ENCODE measurements at regions not wholly inside any gene's neighbourhood (a gene's known extent, or its start where the extent isn't known, plus 50 kb on each side); places are given as distances from the start of the nearest gene placed in this dataset.

- no peaks in the 10 kb centered on the region for H3K27me3 ChIP-seq (ENCODE audit: control insufficient read depth, insufficient read depth, low read length)
- H3K4me3 ChIP-seq (ENCODE audit: low read length) = no peak overlapping the region
- no peaks in the 10 kb centered on the region for H3K9me3 ChIP-seq (replicated peaks; ENCODE audit: low read length)
- H3K4me1 ChIP-seq (ENCODE audit: control insufficient read depth, insufficient read depth, low read length) = no peaks in the 10 kb centered on the region
- H3K4me2 ChIP-seq (ENCODE audit: low read length) = no peak overlapping the region
- H3K9ac ChIP-seq (ENCODE audit: low read depth, low read length) = no peak overlapping the region
- no peaks in the 10 kb centered on the region for H3K36me3 ChIP-seq (ENCODE audit: insufficient read depth, low read length)
Observed at GRCh38 chr2:228509021-228509420, 327.5 kb upstream of the SPHKAP start.

GRCh38 chr2:228507870-228508269 is 326.4 kb upstream of the SPHKAP start:
- Histone ChIP-seq H3K27me3 (ENCODE audit: control insufficient read depth, insufficient read depth, low read length) (no peaks in the 10 kb centered on the region), H3K36me3 (ENCODE audit: insufficient read depth, low read length) (no peaks in the 10 kb centered on the region), H3K9ac (ENCODE audit: low read depth, low read length) (no peak overlapping the region), H3K4me2 (ENCODE audit: low read length) (no peak overlapping the region), H3K4me3 (ENCODE audit: low read length) (no peak overlapping the region), H3K4me1 (ENCODE audit: control insufficient read depth, insufficient read depth, low read length) (no peaks in the 10 kb centered on the region), H3K9me3 (replicated peaks; ENCODE audit: low read length) (no peaks in the 10 kb centered on the region)

- H3K4me3 ChIP-seq (ENCODE audit: low read length) = no peak overlapping the region
- no peak overlapping the region for H3K4me2 ChIP-seq (ENCODE audit: low read length)
- H3K9ac ChIP-seq (ENCODE audit: low read depth, low read length) = no peak overlapping the region
- no peaks in the 10 kb centered on the region for H3K27me3 ChIP-seq (ENCODE audit: control insufficient read depth, insufficient read depth, low read length)
- no peaks in the 10 kb centered on the region for H3K36me3 ChIP-seq (ENCODE audit: insufficient read depth, low read length)
- H3K4me1 ChIP-seq (ENCODE audit: control insufficient read depth, insufficient read depth, low read length) = no peaks in the 10 kb centered on the region
- no peaks in the 10 kb centered on the region for H3K9me3 ChIP-seq (replicated peaks; ENCODE audit: low read length)
Observed at GRCh38 chr2:228507231-228507824, 325.8 kb upstream of the SPHKAP start.

GRCh38 chr2:228503731-228504130 is 322.2 kb upstream of the SPHKAP start:
- H3K9me3 ChIP-seq (replicated peaks; ENCODE audit: low read length) = no peaks in the 10 kb centered on the region
- H3K9ac ChIP-seq (ENCODE audit: low read depth, low read length) = no peak overlapping the region
- no peaks in the 10 kb centered on the region for H3K36me3 ChIP-seq (ENCODE audit: insufficient read depth, low read length)
- H3K4me2 ChIP-seq (ENCODE audit: low read length) = no peak overlapping the region
- H3K4me1 ChIP-seq (ENCODE audit: control insufficient read depth, insufficient read depth, low read length) = no peaks in the 10 kb centered on the region
- no peaks in the 10 kb centered on the region for H3K27me3 ChIP-seq (ENCODE audit: control insufficient read depth, insufficient read depth, low read length)
- no peak overlapping the region for H3K4me3 ChIP-seq (ENCODE audit: low read length)

DNA sequence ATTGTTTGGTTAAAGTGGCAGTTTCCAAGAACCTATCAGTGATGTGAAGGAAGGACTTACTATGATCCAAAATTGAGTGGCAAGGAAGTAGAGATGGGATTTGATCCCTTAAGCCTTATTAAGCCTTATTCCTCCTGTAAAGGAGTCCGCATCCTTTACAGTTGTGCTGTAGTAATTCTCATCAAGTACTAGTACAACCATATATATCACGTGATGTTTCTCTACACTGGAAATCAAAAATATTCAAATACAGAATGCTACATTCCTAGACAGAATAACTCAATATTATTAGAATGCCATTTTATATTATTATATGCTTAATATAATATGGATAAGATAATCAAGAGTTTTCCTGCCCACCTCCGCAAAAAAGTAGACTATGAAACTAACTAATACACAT is 312.4 kb upstream of the SPHKAP start:
- Histone ChIP-seq H3K4me1 (ENCODE audit: control insufficient read depth, insufficient read depth, low read length) (no peaks in the 10 kb centered on the region), H3K9me3 (replicated peaks; ENCODE audit: low read length) (no peaks in the 10 kb centered on the region), H3K4me3 (ENCODE audit: low read length) (no peak overlapping the region), H3K9ac (ENCODE audit: low read depth, low read length) (no peak overlapping the region), H3K4me2 (ENCODE audit: low read length) (no peak overlapping the region), H3K27me3 (ENCODE audit: control insufficient read depth, insufficient read depth, low read length) (no peaks in the 10 kb centered on the region), H3K36me3 (ENCODE audit: insufficient read depth, low read length) (no peaks in the 10 kb centered on the region)

GRCh38 chr2:228479014-228479413 is 297.5 kb upstream of the SPHKAP start:
- H3K36me3 ChIP-seq (ENCODE audit: insufficient read depth, low read length) = no peaks in the 10 kb centered on the region
- H3K4me1 ChIP-seq (ENCODE audit: control insufficient read depth, insufficient read depth, low read length) = no peaks in the 10 kb centered on the region
- H3K4me2 ChIP-seq (ENCODE audit: low read length) = no peak overlapping the region
- H3K4me3 ChIP-seq (ENCODE audit: low read length) = no peak overlapping the region
- no peaks in the 10 kb centered on the region for H3K27me3 ChIP-seq (ENCODE audit: control insufficient read depth, insufficient read depth, low read length)
- H3K9ac ChIP-seq (ENCODE audit: low read depth, low read length) = no peak overlapping the region
- no peaks in the 10 kb centered on the region for H3K9me3 ChIP-seq (replicated peaks; ENCODE audit: low read length)

DNA sequence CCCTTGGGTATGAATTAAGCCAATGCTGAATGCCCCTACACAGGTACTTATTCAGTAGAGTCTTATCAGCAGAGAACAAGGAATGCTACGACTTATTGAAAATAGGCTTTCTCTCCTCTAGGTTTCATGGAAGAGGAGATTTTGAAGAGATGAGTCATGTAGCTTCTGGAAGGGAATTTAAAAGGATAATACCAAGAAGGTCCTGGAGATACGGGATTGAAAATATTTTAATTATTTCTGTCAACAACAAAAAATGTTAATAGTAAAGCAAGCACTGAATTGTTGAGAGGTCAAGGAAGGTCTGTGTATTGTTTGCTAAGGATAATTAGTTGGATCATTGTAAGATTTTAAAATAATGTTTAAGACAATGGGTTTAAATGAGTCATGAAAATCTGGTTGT is 293.0 kb upstream of the SPHKAP start:
- H3K4me2 ChIP-seq (ENCODE audit: low read length) = no peak overlapping the region

DNA sequence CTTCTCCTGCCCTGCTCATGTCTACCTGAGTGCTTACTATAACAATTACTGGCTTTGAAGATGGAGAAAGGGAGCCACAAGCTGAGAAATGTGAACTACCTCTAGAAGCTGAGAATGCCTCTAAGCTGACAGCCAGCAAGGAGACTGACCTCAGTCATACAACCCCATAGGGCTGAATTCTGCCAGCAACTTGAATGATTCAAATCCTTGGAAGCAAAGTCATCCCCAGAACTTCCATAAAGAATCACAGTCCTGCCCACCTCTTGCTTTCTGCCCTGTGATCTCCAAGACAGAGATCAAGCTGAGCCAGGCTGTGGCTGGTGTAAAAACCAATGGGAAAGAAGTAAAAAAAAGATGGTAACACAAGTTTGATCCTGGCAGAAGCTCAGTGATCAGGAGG is 288.2 kb upstream of the SPHKAP start:
- no peak overlapping the region for H3K4me3 ChIP-seq (ENCODE audit: low read length)
- H3K36me3 ChIP-seq (ENCODE audit: insufficient read depth, low read length) = no peaks in the 10 kb centered on the region
- H3K27me3 ChIP-seq (ENCODE audit: control insufficient read depth, insufficient read depth, low read length) = no peaks in the 10 kb centered on the region
- H3K9me3 ChIP-seq (replicated peaks; ENCODE audit: low read length) = no peaks in the 10 kb centered on the region
- H3K4me1 ChIP-seq (ENCODE audit: control insufficient read depth, insufficient read depth, low read length) = no peaks in the 10 kb centered on the region
- H3K4me2 ChIP-seq (ENCODE audit: low read length) = no peak overlapping the region
- H3K9ac ChIP-seq (ENCODE audit: low read depth, low read length) = no peak overlapping the region

More for the DNA sequence above, 293.0 kb upstream of the SPHKAP start:
- H3K27me3 ChIP-seq (ENCODE audit: control insufficient read depth, insufficient read depth, low read length) = no peaks in the 10 kb centered on the region
- H3K36me3 ChIP-seq (ENCODE audit: insufficient read depth, low read length) = no peaks in the 10 kb centered on the region
- no peaks in the 10 kb centered on the region for H3K9me3 ChIP-seq (replicated peaks; ENCODE audit: low read length)
- H3K4me1 ChIP-seq (ENCODE audit: control insufficient read depth, insufficient read depth, low read length) = no peaks in the 10 kb centered on the region
- H3K9ac ChIP-seq (ENCODE audit: low read depth, low read length) = no peak overlapping the region
- no peak overlapping the region for H3K4me3 ChIP-seq (ENCODE audit: low read length)

- Histone ChIP-seq H3K4me3 (ENCODE audit: low read length) (no peak overlapping the region), H3K4me1 (ENCODE audit: control insufficient read depth, insufficient read depth, low read length) (no peaks in the 10 kb centered on the region), H3K36me3 (ENCODE audit: insufficient read depth, low read length) (no peaks in the 10 kb centered on the region), H3K9me3 (replicated peaks; ENCODE audit: low read length) (no peaks in the 10 kb centered on the region), H3K27me3 (ENCODE audit: control insufficient read depth, insufficient read depth, low read length) (no peaks in the 10 kb centered on the region), H3K9ac (ENCODE audit: low read depth, low read length) (no peak overlapping the region), H3K4me2 (ENCODE audit: low read length) (no peak overlapping the region)
Observed at GRCh38 chr2:228466851-228467250, 285.4 kb upstream of the SPHKAP start.

DNA sequence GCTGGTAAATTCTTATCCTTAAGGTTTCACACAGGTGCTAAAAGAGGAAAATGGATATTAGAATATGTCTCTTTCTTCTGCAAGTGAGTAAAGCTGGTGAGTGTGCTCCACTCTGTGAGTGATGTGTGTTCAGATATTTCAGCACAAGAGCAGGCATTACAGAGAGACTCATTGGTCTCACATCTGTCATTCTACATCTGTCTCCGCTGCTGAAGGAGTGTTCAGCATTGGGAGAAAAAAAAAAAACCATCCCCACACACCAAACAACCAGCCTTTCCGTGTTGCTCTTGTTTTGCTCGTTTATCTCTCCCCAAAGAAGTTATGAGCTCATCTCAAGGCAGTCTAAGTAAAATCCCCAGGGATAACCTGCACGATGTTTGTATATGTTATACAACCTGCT is 283.9 kb upstream of the SPHKAP start:
- Histone ChIP-seq H3K9ac (ENCODE audit: low read depth, low read length) (no peak overlapping the region), H3K9me3 (replicated peaks; ENCODE audit: low read length) (no peaks in the 10 kb centered on the region), H3K27me3 (ENCODE audit: control insufficient read depth, insufficient read depth, low read length) (no peaks in the 10 kb centered on the region), H3K36me3 (ENCODE audit: insufficient read depth, low read length) (no peaks in the 10 kb centered on the region), H3K4me3 (ENCODE audit: low read length) (no peak overlapping the region), H3K4me2 (ENCODE audit: low read length) (no peak overlapping the region), H3K4me1 (ENCODE audit: control insufficient read depth, insufficient read depth, low read length) (no peaks in the 10 kb centered on the region)

DNA sequence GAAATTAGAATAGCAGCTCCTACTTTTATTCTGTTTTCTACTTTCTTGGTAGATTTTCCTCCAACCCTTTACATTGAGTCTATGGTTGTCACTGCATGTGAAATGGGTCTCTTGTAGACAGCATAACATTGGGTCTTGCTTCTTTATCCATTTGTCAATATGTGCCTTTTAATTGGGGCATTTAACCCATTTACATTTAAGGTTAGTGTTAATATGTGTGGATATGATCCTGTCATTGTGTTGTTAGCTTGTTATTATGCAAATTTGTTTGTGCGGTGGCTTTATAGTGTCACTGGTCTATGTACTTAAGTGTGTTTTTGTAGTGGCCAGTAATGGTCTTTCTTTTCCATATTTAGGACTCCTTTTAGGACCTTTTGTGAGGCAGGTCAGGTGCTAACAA is 276.9 kb upstream of the SPHKAP start:
- Histone ChIP-seq H3K4me1 (ENCODE audit: control insufficient read depth, insufficient read depth, low read length) (no peaks in the 10 kb centered on the region), H3K9me3 (replicated peaks; ENCODE audit: low read length) (no peaks in the 10 kb centered on the region), H3K4me3 (ENCODE audit: low read length) (no peak overlapping the region), H3K9ac (ENCODE audit: low read depth, low read length) (no peak overlapping the region), H3K27me3 (ENCODE audit: control insufficient read depth, insufficient read depth, low read length) (no peaks in the 10 kb centered on the region), H3K36me3 (ENCODE audit: insufficient read depth, low read length) (no peaks in the 10 kb centered on the region), H3K4me2 (ENCODE audit: low read length) (no peak overlapping the region)

- Histone ChIP-seq H3K27me3 (ENCODE audit: control insufficient read depth, insufficient read depth, low read length) (no peaks in the 10 kb centered on the region), H3K9ac (ENCODE audit: low read depth, low read length) (no peak overlapping the region), H3K36me3 (ENCODE audit: insufficient read depth, low read length) (no peaks in the 10 kb centered on the region), H3K4me2 (ENCODE audit: low read length) (no peak overlapping the region), H3K4me1 (ENCODE audit: control insufficient read depth, insufficient read depth, low read length) (peaks cover 7% of the 10 kb centered on the region), H3K9me3 (replicated peaks; ENCODE audit: low read length) (no peaks in the 10 kb centered on the region), H3K4me3 (ENCODE audit: low read length) (no peak overlapping the region)
Observed at GRCh38 chr2:228447266-228447915, 265.9 kb upstream of the SPHKAP start.
